ENCODE measurements at regions not wholly inside any gene's neighbourhood (a gene's known extent, or its start where the extent isn't known, plus 50 kb on each side); places are given as distances from the start of the nearest gene placed in this dataset.

GRCh38 chr4:55021214-55021613 lies 104.2 kb downstream of the KDR start:
- TF ChIP-seq POLR2AphosphoS5 (IDR thresholded peaks at IDR 0.05; ENCODE audit: low read depth, low read length) (no peak), POLR2A (IDR thresholded peaks at IDR 0.05; ENCODE audit: low read depth, low read length) (no peak)
